Suprapubic skin (tissue), 4 donors: ENCODE measurements at regions not wholly inside any gene's neighbourhood (a gene's known extent, or its start where the extent isn't known, plus 50 kb on each side); places are given as distances from the start of the nearest gene placed in this dataset.
"Not testable (repeated sequence)": the region's sequence is repeated elsewhere in the genome, so short reads cannot be mapped to it uniquely, and the experiment has no call there.

Experiments used
- DNase-seq, 2 donors: peaks; one replicate each; pipeline ENCODE4 v3.0.0-alpha.2; 2019; ENCODE audit warnings: low spot score in 2 of 2
- H3K27ac ChIP-seq: fragments of 200-600 bp; sonication (generic); one replicate; pipeline ENCODE4 v1.5.1; 2019
- H3K27me3 ChIP-seq: fragments of 200-600 bp; sonication (generic); one replicate; pipeline ENCODE4 v1.5.1; 2019
- H3K36me3 ChIP-seq: fragments of 200-600 bp; sonication (generic); one replicate; pipeline ENCODE4 v1.5.1; 2019
- H3K4me1 ChIP-seq: fragments of 200-600 bp; sonication (generic); one replicate; pipeline ENCODE4 v1.5.1; 2019
- H3K4me3 ChIP-seq: fragments of 200-600 bp; sonication (generic); one replicate; pipeline ENCODE4 v1.5.1; 2019; ENCODE audit warnings: mild to moderate bottlenecking
- H3K9me3 ChIP-seq: fragments of 200-600 bp; sonication (generic); one replicate; pipeline ENCODE4 v1.5.1; 2019
- EP300 ChIP-seq: sonication (generic); formaldehyde crosslinking; IDR thresholded peaks from one replicate; pipeline ENCODE4 v1.6.1; 2017; ENCODE audit warnings: antibody characterized with exemption
- POLR2A ChIP-seq, 2 donors: fragments of 450-650 bp; IDR thresholded peaks; one replicate each; pipeline ENCODE4 v1.6.1; 2017; ENCODE audit warnings: antibody characterized with exemption in 2 of 2, mild to moderate bottlenecking in 2 of 2, moderate library complexity in 2 of 2
- POLR2AphosphoS5 ChIP-seq, 3 donors: sonication (generic); formaldehyde crosslinking; IDR thresholded peaks; one replicate each; pipeline ENCODE4 v1.6.1; 2017; ENCODE audit warnings: antibody characterized with exemption in 3 of 3
- WGBS: methylation state at CpG from one replicate; pipeline ENCODE4 v1.1.5; 2018; 5-methylcytosine and 5-hydroxymethylcytosine counted together
- TF ChIP-seq, protein P1 (sequence below), 2 donors: fragments of 200-600 bp in 1 of 2; fragments of 450-650 bp in 1 of 2; sonication (generic) in 1 of 2; IDR thresholded peaks; one replicate each; pipeline ENCODE4 v1.5.1; 2016 to 2019; ENCODE audit warnings: antibody characterized with exemption in 2 of 2, mild to moderate bottlenecking in 1 of 2, moderate library complexity in 1 of 2

DNA sequence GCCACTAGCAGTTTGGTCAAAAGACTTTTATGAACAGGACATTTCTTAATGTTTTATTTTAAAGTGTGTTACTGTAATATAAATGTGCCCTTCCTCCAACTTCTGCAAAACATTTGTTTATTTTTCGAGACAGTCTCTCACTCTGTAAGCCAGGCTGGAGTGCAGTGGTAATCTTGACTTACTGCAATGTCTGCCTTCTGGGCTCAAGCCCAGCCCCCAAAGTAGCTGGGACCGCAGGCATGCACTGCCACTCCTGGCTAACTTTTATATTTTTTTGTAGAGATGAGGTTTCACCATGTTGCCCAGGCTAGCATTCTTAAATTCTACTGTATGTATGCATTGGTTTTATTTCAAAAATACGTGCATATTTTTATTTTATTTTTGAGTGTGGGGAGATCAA lies 1201.9 kb downstream of the STIM2 start:
- Histone ChIP-seq H3K36me3 (no peaks in the 10 kb centered on the region), H3K4me1 (no peaks in the 10 kb centered on the region), H3K27me3 (no peaks in the 10 kb centered on the region), H3K9me3 (no peaks in the 10 kb centered on the region), H3K4me3 (no peak overlapping the region), H3K27ac (no peak overlapping the region)
- TF ChIP-seq POLR2A (IDR thresholded peaks at IDR 0.05) (no peak), EP300 (no peak), POLR2AphosphoS5 (IDR thresholded peaks at IDR 0.05) (no peak)
- TF ChIP-seq, protein P1, sequence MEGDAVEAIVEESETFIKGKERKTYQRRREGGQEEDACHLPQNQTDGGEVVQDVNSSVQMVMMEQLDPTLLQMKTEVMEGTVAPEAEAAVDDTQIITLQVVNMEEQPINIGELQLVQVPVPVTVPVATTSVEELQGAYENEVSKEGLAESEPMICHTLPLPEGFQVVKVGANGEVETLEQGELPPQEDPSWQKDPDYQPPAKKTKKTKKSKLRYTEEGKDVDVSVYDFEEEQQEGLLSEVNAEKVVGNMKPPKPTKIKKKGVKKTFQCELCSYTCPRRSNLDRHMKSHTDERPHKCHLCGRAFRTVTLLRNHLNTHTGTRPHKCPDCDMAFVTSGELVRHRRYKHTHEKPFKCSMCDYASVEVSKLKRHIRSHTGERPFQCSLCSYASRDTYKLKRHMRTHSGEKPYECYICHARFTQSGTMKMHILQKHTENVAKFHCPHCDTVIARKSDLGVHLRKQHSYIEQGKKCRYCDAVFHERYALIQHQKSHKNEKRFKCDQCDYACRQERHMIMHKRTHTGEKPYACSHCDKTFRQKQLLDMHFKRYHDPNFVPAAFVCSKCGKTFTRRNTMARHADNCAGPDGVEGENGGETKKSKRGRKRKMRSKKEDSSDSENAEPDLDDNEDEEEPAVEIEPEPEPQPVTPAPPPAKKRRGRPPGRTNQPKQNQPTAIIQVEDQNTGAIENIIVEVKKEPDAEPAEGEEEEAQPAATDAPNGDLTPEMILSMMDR (IDR thresholded peaks at IDR 0.05) = no peak
- WGBS = 60% methylated on average over 3 of the region's 3 CpGs
- no peak for DNase-seq

DNA sequence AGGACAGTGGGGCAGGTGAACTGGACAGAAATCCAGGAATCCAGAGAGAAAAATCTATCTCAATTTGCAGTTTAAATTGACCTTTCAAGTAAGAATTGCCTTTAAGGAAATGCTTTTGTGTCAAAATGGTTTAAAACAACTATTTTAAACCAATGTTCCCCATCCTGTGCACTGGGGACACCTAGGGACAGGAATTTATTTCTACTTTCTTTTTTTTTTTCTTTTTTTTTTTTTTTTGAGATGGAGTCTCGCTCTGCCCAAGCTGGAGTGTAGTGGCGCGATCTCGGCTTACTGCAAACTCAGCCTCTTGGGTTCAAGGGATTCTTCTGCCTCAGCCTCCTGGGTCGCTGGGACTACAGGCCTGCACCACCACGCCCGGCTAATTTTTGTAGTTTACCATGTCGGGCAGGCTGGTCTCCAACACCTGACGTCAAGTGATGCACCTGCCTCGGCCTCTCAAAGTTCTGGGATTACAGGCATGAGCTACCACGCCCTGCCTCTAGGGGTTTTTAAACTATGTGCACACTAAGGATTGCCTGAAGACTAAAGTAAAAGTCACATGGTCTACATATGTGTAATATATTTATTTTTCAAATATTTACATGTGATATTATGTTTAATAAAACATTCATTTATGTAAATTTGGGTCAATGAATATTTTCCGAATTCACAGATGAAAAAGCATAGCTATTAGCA lies 1213.4 kb downstream of the STIM2 start:
- Histone ChIP-seq H3K4me1 (no peaks in the 10 kb centered on the region), H3K36me3 (no peaks in the 10 kb centered on the region), H3K9me3 (no peaks in the 10 kb centered on the region), H3K4me3 (no peak overlapping the region), H3K27ac (no peak overlapping the region), H3K27me3 (no peaks in the 10 kb centered on the region)
- WGBS = 74% methylated on average over 12 of the region's 12 CpGs
- TF ChIP-seq EP300 (no peak), POLR2A (IDR thresholded peaks at IDR 0.05) (no peak), POLR2AphosphoS5 (IDR thresholded peaks at IDR 0.05) (no peak)
- TF ChIP-seq, protein P1 (IDR thresholded peaks at IDR 0.05) = no peak
- DNase-seq = no peak

DNA sequence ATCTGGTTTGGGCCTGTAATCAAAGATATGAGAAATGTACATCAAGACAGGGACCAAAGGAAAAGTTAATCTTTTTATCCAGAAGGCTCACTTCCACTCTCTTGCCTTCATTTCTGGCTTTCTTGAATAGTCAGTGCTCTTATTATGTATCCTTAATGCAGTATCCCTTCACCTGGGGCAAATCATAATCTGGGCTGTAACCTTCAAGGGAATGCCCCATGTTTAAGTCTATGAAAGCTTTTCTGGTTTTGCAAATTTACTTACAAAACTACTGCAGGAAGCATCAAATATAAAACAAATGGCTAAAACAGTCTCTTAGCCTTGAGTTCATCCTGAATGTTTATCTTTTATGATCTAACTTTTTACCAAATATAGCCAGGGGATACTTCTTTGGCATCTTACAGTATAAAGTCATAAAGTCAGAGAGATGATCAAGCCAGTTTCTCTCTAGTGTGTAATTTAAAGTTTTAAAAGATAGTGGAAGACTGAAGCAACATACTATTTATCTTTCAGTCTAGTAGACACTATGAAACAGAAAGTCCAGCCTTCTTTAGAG lies 1214.8 kb downstream of the STIM2 start:
- Histone ChIP-seq H3K9me3 (no peaks in the 10 kb centered on the region), H3K4me3 (no peak overlapping the region), H3K27ac (no peak overlapping the region), H3K36me3 (no peaks in the 10 kb centered on the region), H3K4me1 (no peaks in the 10 kb centered on the region), H3K27me3 (no peaks in the 10 kb centered on the region)
- TF ChIP-seq, protein P1 (IDR thresholded peaks at IDR 0.05) = no peak
- TF ChIP-seq POLR2AphosphoS5 (IDR thresholded peaks at IDR 0.05) = no peak
- TF ChIP-seq POLR2A (IDR thresholded peaks at IDR 0.05) = no peak
- TF ChIP-seq EP300 = no peak
- DNase-seq = no peak

DNA sequence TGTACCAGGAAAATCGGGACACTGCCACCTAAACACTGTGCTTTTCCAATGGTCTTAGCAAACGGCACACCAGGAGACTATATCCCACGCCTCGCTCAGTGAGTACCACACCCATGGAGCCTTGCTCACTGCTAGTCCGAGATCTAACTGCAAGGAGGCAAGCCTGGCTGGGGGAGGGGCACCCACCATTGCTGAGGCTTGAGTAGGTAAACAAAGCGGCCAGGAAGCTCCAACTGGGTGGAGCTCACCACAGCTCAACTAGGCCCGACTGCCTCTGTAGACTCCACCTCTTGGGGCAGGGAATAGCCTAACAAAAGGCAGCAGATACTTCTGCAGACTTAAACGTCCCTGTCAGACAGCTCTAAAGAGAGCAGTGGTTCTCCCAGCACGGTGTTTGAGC lies 1216.6 kb downstream of the STIM2 start:
- not testable (repeated sequence) for H3K27ac ChIP-seq, H3K9me3 ChIP-seq, DNase-seq, H3K4me1 ChIP-seq, H3K27me3 ChIP-seq, H3K36me3 ChIP-seq, H3K4me3 ChIP-seq
- WGBS = 79% methylated on average over 8 of the region's 9 CpGs

DNA sequence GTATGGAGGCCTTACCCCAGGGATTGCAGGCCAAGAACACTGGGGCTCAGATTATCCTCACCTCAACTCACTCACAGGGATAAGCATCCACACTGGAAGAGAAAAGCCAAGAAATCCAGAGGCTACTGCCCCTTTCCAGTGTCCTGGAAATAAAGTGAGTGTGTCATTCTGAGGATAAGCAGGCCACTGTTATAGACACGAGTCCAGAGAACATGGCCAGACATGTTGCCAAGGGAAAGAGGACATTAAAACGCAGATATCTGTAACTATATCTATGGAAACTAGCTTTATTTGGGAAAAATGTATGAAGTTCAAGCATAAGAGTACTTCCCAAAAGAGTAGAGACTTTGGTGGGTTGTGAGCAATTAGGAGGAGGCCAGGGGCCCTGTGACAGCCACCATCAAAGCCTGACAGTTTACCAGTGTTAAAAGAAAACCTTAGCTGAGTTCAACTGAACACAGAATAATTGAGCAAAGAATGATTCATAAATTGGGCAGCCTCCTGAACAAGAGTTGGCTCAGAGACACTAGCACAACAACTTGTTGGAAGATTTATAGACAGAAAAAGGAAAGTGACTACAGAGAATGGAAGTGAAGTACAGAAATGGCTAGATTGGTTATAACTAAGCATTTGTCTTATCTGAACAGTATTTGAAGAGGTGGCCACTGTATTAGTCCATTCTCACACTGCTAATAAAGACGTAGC lies 1222.2 kb downstream of the STIM2 start:
- H3K4me1 ChIP-seq = no peaks in the 10 kb centered on the region
- no peaks in the 10 kb centered on the region for H3K27me3 ChIP-seq
- DNase-seq = no peak
- WGBS = 68% methylated on average over 3 of the region's 3 CpGs
- TF ChIP-seq POLR2AphosphoS5 (IDR thresholded peaks at IDR 0.05) (no peak), POLR2A (IDR thresholded peaks at IDR 0.05) (no peak), EP300 (no peak)
- TF ChIP-seq, protein P1 (IDR thresholded peaks at IDR 0.05) = no peak
- no peaks in the 10 kb centered on the region for H3K36me3 ChIP-seq
- no peaks in the 10 kb centered on the region for H3K9me3 ChIP-seq
- H3K27ac ChIP-seq = no peak overlapping the region
- H3K4me3 ChIP-seq = no peak overlapping the region
